ENCODE measurements at regions not wholly inside any gene's neighbourhood (a gene's known extent, or its start where the extent isn't known, plus 50 kb on each side); places are given as distances from the start of the nearest gene placed in this dataset.

- no peaks in the 10 kb centered on the region; the same call in 1 of the 2 replicates for H3K9me3 ChIP-seq (ENCODE audit: insufficient read depth, low read depth, low read length)
- no peak overlapping the region for H3K9ac ChIP-seq (ENCODE audit: low read depth, low read length, poor library complexity, severe bottlenecking)
- no peaks in the 10 kb centered on the region for H3K9me2 ChIP-seq (replicated peaks; ENCODE audit: low read depth, low read length)
- H3K79me2 ChIP-seq (ENCODE audit: insufficient read depth, low read length): no peaks in the 10 kb centered on the region
- no peak for TF ChIP-seq EZH2phosphoT487 (IDR thresholded peaks at IDR 0.05; ENCODE audit: borderline replicate concordance)
- no peak for TF ChIP-seq CTCF (conservative IDR thresholded peaks at IDR 0.05; ENCODE audit: low read length)
- H2AFZ ChIP-seq (ENCODE audit: low read length): no peak overlapping the region
- H3K27me3 ChIP-seq (ENCODE audit: insufficient read depth, low read length, poor library complexity, severe bottlenecking): no peaks in the 10 kb centered on the region
- H3K4me1 ChIP-seq (ENCODE audit: insufficient read depth, low read length, poor library complexity, severe bottlenecking): no peaks in the 10 kb centered on the region
- no peaks in the 10 kb centered on the region for H4K20me1 ChIP-seq (ENCODE audit: insufficient read depth, low read length, poor library complexity, severe bottlenecking)
- no peak overlapping the region for H3K4me3 ChIP-seq (ENCODE audit: low read length, poor library complexity, severe bottlenecking)
- no peak overlapping the region for H3K4me2 ChIP-seq (ENCODE audit: low read depth, low read length, poor library complexity, severe bottlenecking)
- H3F3A ChIP-seq (ENCODE audit: low read depth): no peaks in the 10 kb centered on the region
- H3K36me3 ChIP-seq (ENCODE audit: insufficient read depth, low read length): no peaks in the 10 kb centered on the region
Measured at GRCh38 chr2:133952896-133953295, 301.0 kb upstream of the MGAT5 start.

DNA sequence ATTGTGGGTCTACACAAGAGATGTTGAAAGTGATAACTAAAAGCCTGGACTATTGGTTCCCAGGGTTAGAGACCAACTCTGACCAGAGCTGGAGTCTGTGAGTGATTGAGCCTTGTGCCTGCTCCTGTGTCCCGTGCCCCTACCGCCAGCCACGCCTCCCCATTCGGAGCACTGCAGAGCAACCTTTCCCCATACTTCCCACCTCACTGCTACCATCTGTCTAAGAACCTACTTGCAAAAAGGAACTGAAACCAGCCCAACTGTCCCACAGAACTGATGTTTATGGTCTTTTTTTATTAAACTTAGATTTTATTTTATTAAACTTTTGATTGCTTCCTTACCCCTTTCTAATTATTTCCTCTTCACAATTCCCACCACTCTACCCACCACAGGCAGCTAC lies 300.3 kb upstream of the MGAT5 start:
- Histone ChIP-seq H3K36me3 (ENCODE audit: insufficient read depth, low read length) (no peaks in the 10 kb centered on the region), H3K9me3 (ENCODE audit: insufficient read depth, low read depth, low read length) (no peaks in the 10 kb centered on the region; the same call in 1 of the 2 replicates), H3F3A (ENCODE audit: low read depth) (no peaks in the 10 kb centered on the region), H3K4me2 (ENCODE audit: low read depth, low read length, poor library complexity, severe bottlenecking) (no peak overlapping the region), H3K27me3 (ENCODE audit: insufficient read depth, low read length, poor library complexity, severe bottlenecking) (no peaks in the 10 kb centered on the region), H3K79me2 (ENCODE audit: insufficient read depth, low read length) (no peaks in the 10 kb centered on the region), H3K4me1 (ENCODE audit: insufficient read depth, low read length, poor library complexity, severe bottlenecking) (no peaks in the 10 kb centered on the region), H3K9me2 (replicated peaks; ENCODE audit: low read depth, low read length) (no peaks in the 10 kb centered on the region), H4K20me1 (ENCODE audit: insufficient read depth, low read length, poor library complexity, severe bottlenecking) (no peaks in the 10 kb centered on the region), H3K9ac (ENCODE audit: low read depth, low read length, poor library complexity, severe bottlenecking) (no peak overlapping the region), H2AFZ (ENCODE audit: low read length) (no peak overlapping the region), H3K4me3 (ENCODE audit: low read length, poor library complexity, severe bottlenecking) (no peak overlapping the region)
- no peak for TF ChIP-seq CTCF (conservative IDR thresholded peaks at IDR 0.05; ENCODE audit: low read length)
- TF ChIP-seq EZH2phosphoT487 (IDR thresholded peaks at IDR 0.05; ENCODE audit: borderline replicate concordance): no peak

DNA sequence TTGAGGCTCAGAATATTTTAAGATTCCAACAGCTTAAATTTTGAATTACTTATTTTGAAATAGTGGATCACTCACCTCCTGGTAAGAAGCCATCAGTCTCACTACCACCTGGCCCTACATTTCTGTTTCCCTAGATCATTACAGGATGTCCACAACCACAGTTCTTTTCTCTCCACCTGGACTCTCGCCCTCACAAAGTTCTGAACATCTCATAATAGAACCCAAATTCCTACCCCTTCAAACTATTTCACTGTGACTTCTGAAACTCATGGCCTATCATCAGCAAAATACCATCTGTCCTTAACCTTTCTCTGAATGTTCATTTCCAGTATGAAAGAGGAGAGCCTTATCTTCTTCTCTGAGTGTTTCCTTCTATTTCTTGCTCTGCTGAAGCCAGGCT lies 299.2 kb upstream of the MGAT5 start:
- Histone ChIP-seq H3K9me2 (replicated peaks; ENCODE audit: low read depth, low read length) (no peaks in the 10 kb centered on the region), H3K27me3 (ENCODE audit: insufficient read depth, low read length, poor library complexity, severe bottlenecking) (no peaks in the 10 kb centered on the region), H3K4me1 (ENCODE audit: insufficient read depth, low read length, poor library complexity, severe bottlenecking) (no peaks in the 10 kb centered on the region), H3K79me2 (ENCODE audit: insufficient read depth, low read length) (no peaks in the 10 kb centered on the region), H3F3A (ENCODE audit: low read depth) (no peaks in the 10 kb centered on the region), H3K9me3 (ENCODE audit: insufficient read depth, low read depth, low read length) (no peaks in the 10 kb centered on the region; the same call in 1 of the 2 replicates), H4K20me1 (ENCODE audit: insufficient read depth, low read length, poor library complexity, severe bottlenecking) (no peaks in the 10 kb centered on the region), H2AFZ (ENCODE audit: low read length) (no peak overlapping the region), H3K36me3 (ENCODE audit: insufficient read depth, low read length) (no peaks in the 10 kb centered on the region), H3K4me3 (ENCODE audit: low read length, poor library complexity, severe bottlenecking) (no peak overlapping the region), H3K4me2 (ENCODE audit: low read depth, low read length, poor library complexity, severe bottlenecking) (no peak overlapping the region), H3K9ac (ENCODE audit: low read depth, low read length, poor library complexity, severe bottlenecking) (no peak overlapping the region)
- TF ChIP-seq CTCF (conservative IDR thresholded peaks at IDR 0.05; ENCODE audit: low read length) (no peak), EZH2phosphoT487 (IDR thresholded peaks at IDR 0.05; ENCODE audit: borderline replicate concordance) (no peak)

Measured in Loucy (cell line).